ENCODE measurements at regions not wholly inside any gene's neighbourhood (a gene's known extent, or its start where the extent isn't known, plus 50 kb on each side); places are given as distances from the start of the nearest gene placed in this dataset.
"Not testable (repeated sequence)": the region's sequence is repeated elsewhere in the genome, so short reads cannot be mapped to it uniquely, and the experiment has no call there.

- Histone ChIP-seq H4K20me1 (ENCODE audit: insufficient read depth, low read length) (no peaks in the 10 kb centered on the region), H3K4me2 (ENCODE audit: low read length) (no peak overlapping the region), H3K9me3 (ENCODE audit: low read length) (0 out of 2 replicates have a peak, but pooled peaks cover 4% of the 10 kb centered on the region), H3K79me2 (ENCODE audit: insufficient read depth, low read depth, low read length) (no peaks in the 10 kb centered on the region), H3K27ac (ENCODE audit: low read depth, low read length, poor library complexity, severe bottlenecking) (no peak overlapping the region), H3K9me2 (ENCODE audit: insufficient read depth, low read length) (no peaks in the 10 kb centered on the region), H2AFZ (ENCODE audit: low read length) (no peak overlapping the region), H3K36me3 (ENCODE audit: insufficient read depth, low read length) (no peaks in the 10 kb centered on the region), H3K4me1 (ENCODE audit: insufficient read depth, low read length, poor library complexity, severe bottlenecking) (no peaks in the 10 kb centered on the region), H3K4me3 (ENCODE audit: low read depth, low read length, poor library complexity, severe bottlenecking) (no peak overlapping the region)
- BruUV-seq (replicated peaks), result no TSS peak
- POLR2A ChIA-PET, result no interaction called here
- no peak for TF ChIP-seq EZH2phosphoT487 (IDR thresholded peaks at IDR 0.05; ENCODE audit: borderline replicate concordance, low read depth, low read length)
- TF ChIP-seq CTCF (conservative IDR thresholded peaks at IDR 0.05; ENCODE audit: low read length), result no peak
- CTCF ChIA-PET (ENCODE audit: unreplicated experiment), result no interaction called here
- DNase-seq (ENCODE audit: low spot score), result no peak
- intact Hi-C loops (cut with micrococcal nuclease; ENCODE audit: unreplicated experiment), result no loop called here
Measured at GRCh38 chr6:105522626-105523322, 119.9 kb upstream of the PREP start.

DNA sequence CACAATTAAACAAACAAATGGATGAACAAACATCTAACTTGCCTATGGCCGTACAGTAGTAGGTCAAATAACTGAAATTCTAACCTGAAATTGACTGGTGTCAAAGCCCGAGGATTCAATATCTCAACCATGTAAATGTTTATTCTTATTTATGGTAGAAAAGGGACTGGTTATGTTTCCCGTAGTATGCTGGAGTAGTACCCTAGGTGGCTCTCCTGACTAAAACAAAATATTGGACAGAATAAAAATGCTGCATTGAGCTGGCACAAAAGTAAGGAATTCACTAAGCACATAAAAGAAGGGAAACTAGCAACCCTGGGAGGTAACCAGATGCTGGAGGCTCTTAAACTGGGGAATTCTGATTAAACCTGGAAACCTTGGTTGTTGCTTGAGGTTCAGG is 117.1 kb upstream of the PREP start:
- POLR2A ChIA-PET, result interaction anchor here (1.2 kb wide), 1 partner anchor 37 kb away, joined by 3 read pairs; no protein-coding TSS in a partner anchor
- no peaks in the 10 kb centered on the region for H4K20me1 ChIP-seq (ENCODE audit: insufficient read depth, low read length)

GRCh38 chr6:105518993-105519392 is 116.1 kb upstream of the PREP start:
- H3K4me1 ChIP-seq (ENCODE audit: insufficient read depth, low read length, poor library complexity, severe bottlenecking); BruUV-seq (replicated peaks); H2AFZ ChIP-seq (ENCODE audit: low read length); H3K9me2 ChIP-seq (ENCODE audit: insufficient read depth, low read length); H4K20me1 ChIP-seq (ENCODE audit: insufficient read depth, low read length); H3K4me2 ChIP-seq (ENCODE audit: low read length); H3K27ac ChIP-seq (ENCODE audit: low read depth, low read length, poor library complexity, severe bottlenecking); CTCF ChIA-PET (ENCODE audit: unreplicated experiment); H3K36me3 ChIP-seq (ENCODE audit: insufficient read depth, low read length); intact Hi-C loops (cut with micrococcal nuclease; ENCODE audit: unreplicated experiment); H3K9me3 ChIP-seq (ENCODE audit: low read length); H3K79me2 ChIP-seq (ENCODE audit: insufficient read depth, low read depth, low read length); POLR2A ChIA-PET; H3K4me3 ChIP-seq (ENCODE audit: low read depth, low read length, poor library complexity, severe bottlenecking); DNase-seq (ENCODE audit: low spot score): not testable (repeated sequence)

More for the DNA sequence above, 117.1 kb upstream of the PREP start:
- Histone ChIP-seq H3K27ac (ENCODE audit: low read depth, low read length, poor library complexity, severe bottlenecking) (no peak overlapping the region), H3K9me3 (ENCODE audit: low read length) (no peaks in the 10 kb centered on the region), H3K79me2 (ENCODE audit: insufficient read depth, low read depth, low read length) (no peaks in the 10 kb centered on the region), H3K36me3 (ENCODE audit: insufficient read depth, low read length) (no peaks in the 10 kb centered on the region), H3K9me2 (ENCODE audit: insufficient read depth, low read length) (no peaks in the 10 kb centered on the region), H3K4me3 (ENCODE audit: low read depth, low read length, poor library complexity, severe bottlenecking) (no peak overlapping the region), H3K4me1 (ENCODE audit: insufficient read depth, low read length, poor library complexity, severe bottlenecking) (no peaks in the 10 kb centered on the region), H2AFZ (ENCODE audit: low read length) (no peak overlapping the region), H3K4me2 (ENCODE audit: low read length) (no peak overlapping the region)
- DNase-seq (ENCODE audit: low spot score), result no peak
- TF ChIP-seq EZH2phosphoT487 (IDR thresholded peaks at IDR 0.05; ENCODE audit: borderline replicate concordance, low read depth, low read length), result no peak
- no peak for TF ChIP-seq CTCF (conservative IDR thresholded peaks at IDR 0.05; ENCODE audit: low read length)
- intact Hi-C loops (cut with micrococcal nuclease; ENCODE audit: unreplicated experiment), result no loop called here
- CTCF ChIA-PET (ENCODE audit: unreplicated experiment), result no interaction called here
- no TSS peak for BruUV-seq (replicated peaks)

Measured in OCI-LY7 (cell line).